ENCODE measurements at regions not wholly inside any gene's neighbourhood (a gene's known extent, or its start where the extent isn't known, plus 50 kb on each side); places are given as distances from the start of the nearest gene placed in this dataset.

- no peak for DNase-seq (ENCODE audit: low spot score in 2 of 2)
- ATAC-seq = no peak
- Mint-ChIP-seq H3K27ac (no peak overlapping the region), H3K9me3 (peaks cover 8 to 11% of the 10 kb centered on the region in 2 donors), H3K36me3 (no peaks in the 10 kb centered on the region)
Observed at GRCh38 chr13:103715335-103715734, 649.1 kb upstream of the SLC10A2 start.

GRCh38 chr13:103703246-103703645 is 637.0 kb upstream of the SLC10A2 start:
- Mint-ChIP-seq H3K9me3 (peaks cover 10 to 18% of the 10 kb centered on the region in 2 donors), H3K27ac (no peak overlapping the region), H3K36me3 (no peaks in the 10 kb centered on the region)
- DNase-seq (ENCODE audit: low spot score in 2 of 2) (no peak), ATAC-seq (no peak)

- Mint-ChIP-seq H3K27ac (no peak overlapping the region), H3K36me3 (no peaks in the 10 kb centered on the region), H3K9me3 (peaks cover 4 to 5% of the 10 kb centered on the region in 2 donors)
- DNase-seq (ENCODE audit: low spot score in 2 of 2) (no peak), ATAC-seq (no peak)
Observed at GRCh38 chr13:103698000-103698399, 631.8 kb upstream of the SLC10A2 start.

- Mint-ChIP-seq H3K27ac (no peak overlapping the region), H3K9me3 (no peaks in the 10 kb centered on the region), H3K36me3 (no peaks in the 10 kb centered on the region)
- DNase-seq (ENCODE audit: low spot score in 2 of 2) = no peak
- no peak for ATAC-seq
Observed at GRCh38 chr13:103695320-103695719, 629.1 kb upstream of the SLC10A2 start.

GRCh38 chr13:103694471-103694870 is 628.3 kb upstream of the SLC10A2 start:
- no peak overlapping the region for H3K27ac Mint-ChIP-seq
- no peaks in the 10 kb centered on the region for H3K9me3 Mint-ChIP-seq
- DNase-seq (ENCODE audit: low spot score in 2 of 2) (no peak), ATAC-seq (no peak)
- no peaks in the 10 kb centered on the region for H3K36me3 Mint-ChIP-seq

GRCh38 chr13:103694033-103694432 is 627.8 kb upstream of the SLC10A2 start:
- DNase-seq (ENCODE audit: low spot score in 2 of 2) = no peak
- no peak for ATAC-seq
- Mint-ChIP-seq H3K36me3 (no peaks in the 10 kb centered on the region), H3K9me3 (no peaks in the 10 kb centered on the region), H3K27ac (no peak overlapping the region)

- ATAC-seq = no peak
- Mint-ChIP-seq H3K9me3 (no peaks in the 10 kb centered on the region), H3K36me3 (no peaks in the 10 kb centered on the region), H3K27ac (no peak overlapping the region)
- no peak for DNase-seq (ENCODE audit: low spot score in 2 of 2)
Observed at GRCh38 chr13:103692442-103692841, 626.2 kb upstream of the SLC10A2 start.

- ATAC-seq (no peak), DNase-seq (ENCODE audit: low spot score in 2 of 2) (no peak)
- Mint-ChIP-seq H3K27ac (no peak overlapping the region), H3K36me3 (no peaks in the 10 kb centered on the region), H3K9me3 (peaks cover 11 to 15% of the 10 kb centered on the region in 2 donors)
Observed at GRCh38 chr13:103676329-103676728, 610.1 kb upstream of the SLC10A2 start.

- Mint-ChIP-seq H3K36me3 (no peaks in the 10 kb centered on the region), H3K27ac (no peak overlapping the region), H3K9me3 (peaks cover 18 to 20% of the 10 kb centered on the region in 2 donors)
- DNase-seq (ENCODE audit: low spot score in 2 of 2) (no peak), ATAC-seq (no peak)
Observed at GRCh38 chr13:103671547-103671946, 605.3 kb upstream of the SLC10A2 start.

- ATAC-seq (no peak), DNase-seq (ENCODE audit: low spot score in 2 of 2) (no peak)
- peaks cover 7 to 11% of the 10 kb centered on the region in 2 donors for H3K9me3 Mint-ChIP-seq
- peaks cover 0 to 7% of the 10 kb centered on the region in 2 donors for H3K36me3 Mint-ChIP-seq
- H3K27ac Mint-ChIP-seq = no peak overlapping the region
Observed at GRCh38 chr13:103663996-103664395, 597.8 kb upstream of the SLC10A2 start.

- peaks cover 3 to 7% of the 10 kb centered on the region in 2 donors for H3K9me3 Mint-ChIP-seq
- no peaks in the 10 kb centered on the region for H3K36me3 Mint-ChIP-seq
- H3K27ac Mint-ChIP-seq = no peak overlapping the region
- DNase-seq (ENCODE audit: low spot score in 2 of 2) (no peak), ATAC-seq (no peak)
Observed at GRCh38 chr13:103656311-103656710, 590.1 kb upstream of the SLC10A2 start.

GRCh38 chr13:103640606-103641005 is 574.4 kb upstream of the SLC10A2 start:
- DNase-seq (ENCODE audit: low spot score in 2 of 2) (no peak), ATAC-seq (no peak)
- H3K36me3 Mint-ChIP-seq = no peaks in the 10 kb centered on the region
- H3K9me3 Mint-ChIP-seq = peaks cover 0 to 6% of the 10 kb centered on the region in 2 donors
- no peak overlapping the region for H3K27ac Mint-ChIP-seq

- H3K9me3 Mint-ChIP-seq = peaks cover 0 to 7% of the 10 kb centered on the region in 2 donors
- H3K36me3 Mint-ChIP-seq = no peaks in the 10 kb centered on the region
- no peak overlapping the region for H3K27ac Mint-ChIP-seq
- no peak for DNase-seq (ENCODE audit: low spot score in 2 of 2)
- no peak for ATAC-seq
Observed at GRCh38 chr13:103639326-103639725, 573.1 kb upstream of the SLC10A2 start.

- H3K36me3 Mint-ChIP-seq = no peaks in the 10 kb centered on the region
- ATAC-seq = no peak
- H3K27ac Mint-ChIP-seq = no peak overlapping the region
Observed at GRCh38 chr13:103638706-103639105, 572.5 kb upstream of the SLC10A2 start.

GRCh38 chr13:103634066-103634465 is 567.8 kb upstream of the SLC10A2 start:
- H3K36me3 Mint-ChIP-seq = no peaks in the 10 kb centered on the region
- H3K9me3 Mint-ChIP-seq = peaks cover 4 to 5% of the 10 kb centered on the region in 2 donors
- H3K27ac Mint-ChIP-seq = no peak overlapping the region
- DNase-seq (ENCODE audit: low spot score in 2 of 2) (no peak), ATAC-seq (no peak)

More at GRCh38 chr13:103638706-103639105, 572.5 kb upstream of the SLC10A2 start:
- DNase-seq (ENCODE audit: low spot score in 2 of 2) = no peak
- H3K9me3 Mint-ChIP-seq = peaks cover 0 to 7% of the 10 kb centered on the region in 2 donors

GRCh38 chr13:103625194-103625593 is 559.0 kb upstream of the SLC10A2 start:
- DNase-seq (ENCODE audit: low spot score in 2 of 2) = no peak
- ATAC-seq = no peak
- no peaks in the 10 kb centered on the region for H3K36me3 Mint-ChIP-seq
- peaks cover 4 to 7% of the 10 kb centered on the region in 2 donors for H3K9me3 Mint-ChIP-seq
- no peak overlapping the region for H3K27ac Mint-ChIP-seq

- ATAC-seq = no peak
- Mint-ChIP-seq H3K27ac (no peak overlapping the region), H3K36me3 (no peaks in the 10 kb centered on the region), H3K9me3 (peaks cover 11 to 13% of the 10 kb centered on the region in 2 donors)
- no peak for DNase-seq (ENCODE audit: low spot score in 2 of 2)
Observed at GRCh38 chr13:103618151-103618550, 551.9 kb upstream of the SLC10A2 start.

GRCh38 chr13:103615771-103616170 is 549.6 kb upstream of the SLC10A2 start:
- Mint-ChIP-seq H3K27ac (no peak overlapping the region), H3K36me3 (no peaks in the 10 kb centered on the region), H3K9me3 (peaks cover 4 to 9% of the 10 kb centered on the region in 2 donors)
- DNase-seq (ENCODE audit: low spot score in 2 of 2) (no peak), ATAC-seq (no peak)

GRCh38 chr13:103614761-103615160 is 548.5 kb upstream of the SLC10A2 start:
- peaks cover 4 to 9% of the 10 kb centered on the region in 2 donors for H3K9me3 Mint-ChIP-seq
- DNase-seq (ENCODE audit: low spot score in 2 of 2) (no peak), ATAC-seq (no peak)
- H3K27ac Mint-ChIP-seq = no peak overlapping the region
- no peaks in the 10 kb centered on the region for H3K36me3 Mint-ChIP-seq

All from activated naive CD4-positive, alpha-beta T cell treated with anti-CD3 and anti-CD28 coated beads, Interleukin-2, amount 50 U/mL, for 72 hours (primary cell).